ENCODE measurements at regions not wholly inside any gene's neighbourhood (a gene's known extent, or its start where the extent isn't known, plus 50 kb on each side); places are given as distances from the start of the nearest gene placed in this dataset.

DNA sequence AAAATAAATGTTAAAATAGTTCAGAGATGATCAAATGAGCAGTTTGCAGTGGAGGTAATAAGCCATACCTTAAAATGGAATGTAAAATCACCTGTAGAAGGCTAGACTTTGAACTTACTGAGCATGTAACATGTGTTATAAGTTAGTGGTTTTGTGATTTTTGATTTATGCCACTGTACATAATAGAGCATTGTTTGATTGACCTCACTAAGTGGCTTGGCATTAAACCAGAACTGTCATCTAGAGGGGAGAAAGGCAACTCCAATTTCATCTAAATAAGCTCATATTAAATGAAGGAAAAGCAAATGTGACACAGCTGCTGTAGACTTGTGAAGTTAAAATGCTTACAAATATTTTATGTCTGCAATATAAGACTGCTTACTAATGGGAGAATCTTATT is 387.9 kb downstream of the ZIC1 start:
- TF ChIP-seq, protein P1, sequence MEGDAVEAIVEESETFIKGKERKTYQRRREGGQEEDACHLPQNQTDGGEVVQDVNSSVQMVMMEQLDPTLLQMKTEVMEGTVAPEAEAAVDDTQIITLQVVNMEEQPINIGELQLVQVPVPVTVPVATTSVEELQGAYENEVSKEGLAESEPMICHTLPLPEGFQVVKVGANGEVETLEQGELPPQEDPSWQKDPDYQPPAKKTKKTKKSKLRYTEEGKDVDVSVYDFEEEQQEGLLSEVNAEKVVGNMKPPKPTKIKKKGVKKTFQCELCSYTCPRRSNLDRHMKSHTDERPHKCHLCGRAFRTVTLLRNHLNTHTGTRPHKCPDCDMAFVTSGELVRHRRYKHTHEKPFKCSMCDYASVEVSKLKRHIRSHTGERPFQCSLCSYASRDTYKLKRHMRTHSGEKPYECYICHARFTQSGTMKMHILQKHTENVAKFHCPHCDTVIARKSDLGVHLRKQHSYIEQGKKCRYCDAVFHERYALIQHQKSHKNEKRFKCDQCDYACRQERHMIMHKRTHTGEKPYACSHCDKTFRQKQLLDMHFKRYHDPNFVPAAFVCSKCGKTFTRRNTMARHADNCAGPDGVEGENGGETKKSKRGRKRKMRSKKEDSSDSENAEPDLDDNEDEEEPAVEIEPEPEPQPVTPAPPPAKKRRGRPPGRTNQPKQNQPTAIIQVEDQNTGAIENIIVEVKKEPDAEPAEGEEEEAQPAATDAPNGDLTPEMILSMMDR (IDR thresholded peaks at IDR 0.05 in 8 of 11, conservative IDR thresholded peaks at IDR 0.05 in 3 of 11): no peak
- no peak for TF ChIP-seq POLR2A (IDR thresholded peaks at IDR 0.05)
